ENCODE measurements at regions not wholly inside any gene's neighbourhood (a gene's known extent, or its start where the extent isn't known, plus 50 kb on each side); places are given as distances from the start of the nearest gene placed in this dataset.

DNA sequence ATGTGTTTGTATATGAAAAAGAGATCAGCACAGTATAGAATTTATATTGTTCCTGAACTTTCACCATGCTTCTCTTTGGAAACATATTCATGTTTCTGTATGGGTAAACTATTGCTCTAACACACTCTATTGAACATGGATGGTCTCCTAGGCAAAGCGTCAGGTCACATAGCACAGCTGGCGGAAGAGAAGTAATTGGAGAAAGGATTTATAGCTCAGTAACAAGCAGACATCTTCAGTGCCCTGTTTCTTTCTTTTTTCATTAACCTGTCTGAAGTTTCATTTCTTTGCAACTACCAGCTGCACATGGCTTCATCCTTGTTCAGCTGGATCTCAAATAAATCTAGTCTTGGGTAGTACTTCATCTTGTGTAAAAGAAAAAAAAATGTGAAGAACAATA lies 84.4 kb upstream of the TRPC6 start:
- no peak for DNase-seq (ENCODE audit: low read depth)
- H3K4me3 ChIP-seq (ENCODE audit: low read depth, low read length): no peak overlapping the region
- TF ChIP-seq, protein P1, sequence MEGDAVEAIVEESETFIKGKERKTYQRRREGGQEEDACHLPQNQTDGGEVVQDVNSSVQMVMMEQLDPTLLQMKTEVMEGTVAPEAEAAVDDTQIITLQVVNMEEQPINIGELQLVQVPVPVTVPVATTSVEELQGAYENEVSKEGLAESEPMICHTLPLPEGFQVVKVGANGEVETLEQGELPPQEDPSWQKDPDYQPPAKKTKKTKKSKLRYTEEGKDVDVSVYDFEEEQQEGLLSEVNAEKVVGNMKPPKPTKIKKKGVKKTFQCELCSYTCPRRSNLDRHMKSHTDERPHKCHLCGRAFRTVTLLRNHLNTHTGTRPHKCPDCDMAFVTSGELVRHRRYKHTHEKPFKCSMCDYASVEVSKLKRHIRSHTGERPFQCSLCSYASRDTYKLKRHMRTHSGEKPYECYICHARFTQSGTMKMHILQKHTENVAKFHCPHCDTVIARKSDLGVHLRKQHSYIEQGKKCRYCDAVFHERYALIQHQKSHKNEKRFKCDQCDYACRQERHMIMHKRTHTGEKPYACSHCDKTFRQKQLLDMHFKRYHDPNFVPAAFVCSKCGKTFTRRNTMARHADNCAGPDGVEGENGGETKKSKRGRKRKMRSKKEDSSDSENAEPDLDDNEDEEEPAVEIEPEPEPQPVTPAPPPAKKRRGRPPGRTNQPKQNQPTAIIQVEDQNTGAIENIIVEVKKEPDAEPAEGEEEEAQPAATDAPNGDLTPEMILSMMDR (IDR thresholded peaks at IDR 0.05; ENCODE audit: insufficient read depth, low read length): no peak

GRCh38 chr11:101666916-101667315 lies 83.1 kb upstream of the TRPC6 start:
- no peak overlapping the region for H3K4me3 ChIP-seq (ENCODE audit: low read depth, low read length)
- no peak for DNase-seq (ENCODE audit: low read depth)
- TF ChIP-seq, protein P1 (IDR thresholded peaks at IDR 0.05; ENCODE audit: insufficient read depth, low read length): no peak

GRCh38 chr11:101661559-101661958 lies 77.8 kb upstream of the TRPC6 start:
- TF ChIP-seq, protein P1 (IDR thresholded peaks at IDR 0.05; ENCODE audit: insufficient read depth, low read length): no peak

More at GRCh38 chr11:101661559-101661958, 77.8 kb upstream of the TRPC6 start:
- H3K4me3 ChIP-seq (ENCODE audit: low read depth, low read length): no peak overlapping the region
- no peak for DNase-seq (ENCODE audit: low read depth)
